GM23338 (cell line): ENCODE measurements at regions not wholly inside any gene's neighbourhood (a gene's known extent, or its start where the extent isn't known, plus 50 kb on each side); places are given as distances from the start of the nearest gene placed in this dataset.

Experiments used
- ATAC-seq: fragments of 200-7000 bp; cut with Tn5 transposase; 3 replicates; pipeline ENCODE4 v1.9.1; 2020
- DNase-seq: peaks from one replicate; pipeline ENCODE4 v3.0.0-alpha.2; 2015; ENCODE audit warnings: low spot score
- H2AFZ ChIP-seq: fragments of 200-600 bp; sonication (generic); 2 replicates; pipeline ENCODE4 v1.8.0; 2016; ENCODE audit warnings: antibody characterized with exemption, mild to moderate bottlenecking, moderate library complexity
- H3F3A ChIP-seq: fragments of 200-600 bp; sonication (generic); replicated peaks from 2 replicates; pipeline ENCODE4 v1.8.0; 2017; ENCODE audit warnings: antibody characterized with exemption, mixed run types, low read depth
- H3K27ac ChIP-seq: fragments of 200-600 bp; sonication (generic); 2 replicates; pipeline ENCODE4 v1.6.1; 2016; ENCODE audit warnings: low read depth
- H3K27me3 ChIP-seq: fragments of 200-600 bp; sonication (generic); 2 replicates; pipeline ENCODE4 v1.8.0; 2016; ENCODE audit warnings: mild to moderate bottlenecking, mixed run types, moderate library complexity; ENCODE audit not compliant: insufficient read depth
- H3K36me3 ChIP-seq: fragments of 200-600 bp; sonication (generic); 2 replicates; pipeline ENCODE4 v1.8.0; 2016; ENCODE audit warnings: mild to moderate bottlenecking; ENCODE audit not compliant: insufficient read depth
- H3K4me1 ChIP-seq: fragments of 200-600 bp; sonication (generic); 2 replicates; pipeline ENCODE4 v1.8.0; 2016; ENCODE audit warnings: mild to moderate bottlenecking, moderate library complexity; ENCODE audit not compliant: insufficient read depth
- H3K4me2 ChIP-seq: fragments of 200-600 bp; sonication (generic); 2 replicates; pipeline ENCODE4 v1.7.1; 2017; ENCODE audit warnings: mixed run types
- H3K4me3 ChIP-seq: fragments of 200-600 bp; sonication (generic); 2 replicates; pipeline ENCODE4 v1.6.1; 2016; ENCODE audit warnings: mixed run types
- H3K79me2 ChIP-seq: fragments of 200-600 bp; sonication (generic); replicated peaks from 2 replicates; pipeline ENCODE4 v1.8.0; 2017; ENCODE audit warnings: mild to moderate bottlenecking; ENCODE audit not compliant: insufficient read depth
- H3K9me2 ChIP-seq: fragments of 200-600 bp; sonication (generic); 2 replicates; pipeline ENCODE4 v1.8.0; 2017; ENCODE audit not compliant: insufficient read depth
- H4K20me1 ChIP-seq: fragments of 200-600 bp; sonication (generic); replicated peaks from 2 replicates; pipeline ENCODE4 v1.8.0; 2017; ENCODE audit warnings: mild to moderate bottlenecking; ENCODE audit not compliant: insufficient read depth
- H3K27ac Mint-ChIP-seq: 2 replicates; pipeline ENCODE4 v1.8.0; 2020; ENCODE audit warnings: inconsistent platforms, mild to moderate bottlenecking, moderate library complexity, mixed read lengths
- H3K27me3 Mint-ChIP-seq: 3 replicates; pipeline ENCODE4 v1.8.0; 2022; ENCODE audit warnings: low read depth, mild to moderate bottlenecking, moderate library complexity, mixed read lengths, inconsistent platforms; ENCODE audit not compliant: insufficient read depth, poor library complexity
- H3K36me3 Mint-ChIP-seq: 3 replicates; pipeline ENCODE4 v1.8.0; 2021; ENCODE audit warnings: low read depth, mild to moderate bottlenecking, inconsistent platforms, moderate library complexity, mixed read lengths
- H3K4me1 Mint-ChIP-seq: 3 replicates; pipeline ENCODE4 v1.8.0; 2020; ENCODE audit warnings: mild to moderate bottlenecking, inconsistent platforms, mixed read lengths
- H3K4me3 Mint-ChIP-seq: 3 replicates; pipeline ENCODE4 v1.8.0; 2021; ENCODE audit warnings: moderate library complexity, mild to moderate bottlenecking, inconsistent platforms, mixed read lengths
- H3K9me3 Mint-ChIP-seq: 3 replicates; pipeline ENCODE4 v1.8.0; 2020; ENCODE audit warnings: moderate library complexity, mild to moderate bottlenecking, inconsistent platforms, mixed read lengths
- EZH2phosphoT487 ChIP-seq: fragments of 200-600 bp; sonication (generic); IDR thresholded peaks from one replicate; pipeline ENCODE4 v1.8.1; 2018; ENCODE audit warnings: antibody characterized with exemption; ENCODE audit not compliant: unreplicated experiment
- JUNB ChIP-seq: IDR thresholded peaks from one replicate; pipeline ENCODE4 v1.6.1; 2016; ENCODE audit warnings: antibody characterized with exemption; ENCODE audit not compliant: unreplicated experiment
- NANOG ChIP-seq: IDR thresholded peaks from 2 replicates; pipeline ENCODE4 v1.6.1; 2016; ENCODE audit warnings: antibody characterized with exemption, borderline replicate concordance
- ZNF114 ChIP-seq: fragments of 250-450 bp; sonication (Bioruptor Pico); IDR thresholded peaks from 2 replicates; pipeline ENCODE4 v1.5.0; 2020; ENCODE audit warnings: mild to moderate bottlenecking, moderate library complexity
- ZNF331 ChIP-seq: fragments of 250-450 bp; sonication (Bioruptor Pico); IDR thresholded peaks from 2 replicates; pipeline ENCODE4 v1.5.0; 2020; ENCODE audit warnings: low read depth, mild to moderate bottlenecking, moderate library complexity
- TF ChIP-seq, protein P1 (sequence below): IDR thresholded peaks from one replicate; pipeline ENCODE4 v1.6.1; 2018; ENCODE audit warnings: antibody characterized with exemption; ENCODE audit not compliant: unreplicated experiment
- TF ChIP-seq, protein P2 (sequence below), 2 experiments: fragments of 200-600 bp in 1 of 2; sonication (generic) in 1 of 2; conservative IDR thresholded peaks; 2 replicates each; pipeline versions ENCODE4 v1.5.1 to v1.6.1; 2016 to 2017; ENCODE audit warnings: antibody characterized with exemption in 2 of 2, low read depth in 2 of 2, mild to moderate bottlenecking in 2 of 2, moderate library complexity in 1 of 2

DNA sequence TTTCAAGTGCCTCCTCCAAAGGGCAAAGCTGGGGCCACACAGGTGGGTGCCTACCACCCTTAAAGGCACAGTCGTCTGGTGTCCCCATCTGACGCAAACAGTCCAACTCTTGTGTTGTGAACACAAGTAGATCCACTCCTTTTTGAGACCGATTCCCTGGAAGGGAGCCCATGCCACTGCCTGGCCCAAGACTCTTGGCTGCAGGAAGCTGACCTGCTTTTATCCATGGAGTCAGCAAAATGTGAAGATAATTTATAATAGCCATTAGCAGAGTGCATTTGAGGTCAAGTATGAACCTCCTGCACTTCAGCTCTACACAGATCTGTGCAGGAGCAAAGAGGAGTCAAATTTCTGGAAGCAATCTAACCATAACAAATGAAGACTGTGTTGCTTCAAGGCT, 68.5 kb downstream of the ADM start:
- Histone ChIP-seq H3K36me3 (no peaks in the 10 kb centered on the region), H4K20me1 (no peaks in the 10 kb centered on the region), H3K4me1 (no peaks in the 10 kb centered on the region), H3K27me3 (no peaks in the 10 kb centered on the region), H3K4me2 (no peak overlapping the region), H3K27ac (no peak overlapping the region), H3F3A (no peaks in the 10 kb centered on the region), H2AFZ (0 out of 2 replicates have a peak overlapping the region, but pooled peaks have one; percentile 63), H3K4me3 (no peak overlapping the region), H3K9me2 (peaks cover 11% of the 10 kb centered on the region), H3K79me2 (no peaks in the 10 kb centered on the region)
- Mint-ChIP-seq H3K4me3 (no peak overlapping the region), H3K27me3 (peaks cover 3% of the 10 kb centered on the region), H3K27ac (no peak overlapping the region), H3K9me3 (peaks cover 8% of the 10 kb centered on the region), H3K36me3 (peaks cover 16% of the 10 kb centered on the region), H3K4me1 (no peaks in the 10 kb centered on the region; the same call in 2 of the 3 replicates)
- TF ChIP-seq JUNB: no peak
- no peak for ATAC-seq
- no peak for DNase-seq

DNA sequence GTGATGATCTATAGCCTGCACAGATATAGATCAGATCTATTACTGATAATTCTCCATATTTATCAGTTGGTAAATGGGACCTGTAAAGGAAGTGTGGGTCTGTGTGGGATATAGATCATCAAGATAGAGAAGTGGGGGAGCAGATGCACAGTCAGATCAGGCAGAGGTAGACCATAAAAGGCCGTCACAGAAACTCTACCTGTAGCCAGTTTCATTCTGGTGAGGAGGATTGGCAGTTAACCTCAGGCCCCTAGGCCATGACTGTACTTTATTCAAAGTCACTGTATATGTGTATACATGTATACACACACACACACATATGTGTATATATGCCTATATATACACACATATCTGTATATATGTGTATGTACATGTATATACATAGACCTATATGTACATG, 69.1 kb downstream of the ADM start:
- Histone ChIP-seq H4K20me1 (no peaks in the 10 kb centered on the region), H3K4me1 (no peaks in the 10 kb centered on the region), H3K27ac (no peak overlapping the region), H2AFZ (no peak overlapping the region), H3K4me2 (no peak overlapping the region), H3K36me3 (no peaks in the 10 kb centered on the region), H3K79me2 (no peaks in the 10 kb centered on the region), H3K27me3 (no peaks in the 10 kb centered on the region), H3K4me3 (no peak overlapping the region), H3F3A (no peaks in the 10 kb centered on the region), H3K9me2 (peaks cover 8% of the 10 kb centered on the region)
- Mint-ChIP-seq H3K4me1 (no peaks in the 10 kb centered on the region; the same call in 2 of the 3 replicates), H3K27ac (no peak overlapping the region), H3K36me3 (peaks cover 16% of the 10 kb centered on the region), H3K4me3 (no peak overlapping the region), H3K27me3 (peaks cover 3% of the 10 kb centered on the region), H3K9me3 (peaks cover 4% of the 10 kb centered on the region)
- DNase-seq: no peak
- ATAC-seq: no peak
- no peak for TF ChIP-seq JUNB
- TF ChIP-seq NANOG: no peak

DNA sequence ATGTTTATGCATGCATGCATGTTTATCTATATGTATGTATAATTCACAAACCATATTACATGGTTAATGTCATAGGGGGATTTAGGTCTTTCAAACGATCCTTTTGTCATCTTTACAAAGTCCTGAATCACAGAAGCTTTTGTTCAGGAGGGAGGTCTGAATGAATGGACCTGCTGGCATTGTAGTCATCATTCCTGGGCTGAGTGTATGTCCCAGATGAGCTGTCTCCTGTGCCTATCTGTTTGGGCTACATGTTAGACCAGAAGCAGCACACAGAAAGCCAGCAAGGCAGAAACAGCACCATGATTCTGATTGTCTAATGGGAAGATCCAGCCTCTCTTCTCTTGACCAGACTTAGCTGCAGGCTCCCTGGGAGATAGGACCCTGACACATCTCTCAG, 69.5 kb downstream of the ADM start:
- H3K4me2 ChIP-seq: no peak overlapping the region
- no peak overlapping the region for H3K4me3 Mint-ChIP-seq
- DNase-seq (no peak), ATAC-seq (no peak)
- no peaks in the 10 kb centered on the region for H3K79me2 ChIP-seq
- H3K4me1 Mint-ChIP-seq: no peaks in the 10 kb centered on the region; the same call in 2 of the 3 replicates
- no peak overlapping the region for H3K27ac ChIP-seq
- no peak overlapping the region for H3K4me3 ChIP-seq
- peaks cover 3% of the 10 kb centered on the region for H3K9me3 Mint-ChIP-seq
- peaks cover 7% of the 10 kb centered on the region for H3K9me2 ChIP-seq
- H3K27me3 Mint-ChIP-seq: peaks cover 3% of the 10 kb centered on the region
- H3K27me3 ChIP-seq: no peaks in the 10 kb centered on the region
- no peak overlapping the region for H3K27ac Mint-ChIP-seq
- no peaks in the 10 kb centered on the region for H4K20me1 ChIP-seq
- no peaks in the 10 kb centered on the region for H3K4me1 ChIP-seq
- no peaks in the 10 kb centered on the region for H3K36me3 ChIP-seq
- no peaks in the 10 kb centered on the region for H3F3A ChIP-seq
- H2AFZ ChIP-seq: no peak overlapping the region
- peaks cover 16% of the 10 kb centered on the region for H3K36me3 Mint-ChIP-seq
- TF ChIP-seq, protein P1, sequence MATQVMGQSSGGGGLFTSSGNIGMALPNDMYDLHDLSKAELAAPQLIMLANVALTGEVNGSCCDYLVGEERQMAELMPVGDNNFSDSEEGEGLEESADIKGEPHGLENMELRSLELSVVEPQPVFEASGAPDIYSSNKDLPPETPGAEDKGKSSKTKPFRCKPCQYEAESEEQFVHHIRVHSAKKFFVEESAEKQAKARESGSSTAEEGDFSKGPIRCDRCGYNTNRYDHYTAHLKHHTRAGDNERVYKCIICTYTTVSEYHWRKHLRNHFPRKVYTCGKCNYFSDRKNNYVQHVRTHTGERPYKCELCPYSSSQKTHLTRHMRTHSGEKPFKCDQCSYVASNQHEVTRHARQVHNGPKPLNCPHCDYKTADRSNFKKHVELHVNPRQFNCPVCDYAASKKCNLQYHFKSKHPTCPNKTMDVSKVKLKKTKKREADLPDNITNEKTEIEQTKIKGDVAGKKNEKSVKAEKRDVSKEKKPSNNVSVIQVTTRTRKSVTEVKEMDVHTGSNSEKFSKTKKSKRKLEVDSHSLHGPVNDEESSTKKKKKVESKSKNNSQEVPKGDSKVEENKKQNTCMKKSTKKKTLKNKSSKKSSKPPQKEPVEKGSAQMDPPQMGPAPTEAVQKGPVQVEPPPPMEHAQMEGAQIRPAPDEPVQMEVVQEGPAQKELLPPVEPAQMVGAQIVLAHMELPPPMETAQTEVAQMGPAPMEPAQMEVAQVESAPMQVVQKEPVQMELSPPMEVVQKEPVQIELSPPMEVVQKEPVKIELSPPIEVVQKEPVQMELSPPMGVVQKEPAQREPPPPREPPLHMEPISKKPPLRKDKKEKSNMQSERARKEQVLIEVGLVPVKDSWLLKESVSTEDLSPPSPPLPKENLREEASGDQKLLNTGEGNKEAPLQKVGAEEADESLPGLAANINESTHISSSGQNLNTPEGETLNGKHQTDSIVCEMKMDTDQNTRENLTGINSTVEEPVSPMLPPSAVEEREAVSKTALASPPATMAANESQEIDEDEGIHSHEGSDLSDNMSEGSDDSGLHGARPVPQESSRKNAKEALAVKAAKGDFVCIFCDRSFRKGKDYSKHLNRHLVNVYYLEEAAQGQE: no peak
- no peak for TF ChIP-seq JUNB
- TF ChIP-seq, protein P2, sequence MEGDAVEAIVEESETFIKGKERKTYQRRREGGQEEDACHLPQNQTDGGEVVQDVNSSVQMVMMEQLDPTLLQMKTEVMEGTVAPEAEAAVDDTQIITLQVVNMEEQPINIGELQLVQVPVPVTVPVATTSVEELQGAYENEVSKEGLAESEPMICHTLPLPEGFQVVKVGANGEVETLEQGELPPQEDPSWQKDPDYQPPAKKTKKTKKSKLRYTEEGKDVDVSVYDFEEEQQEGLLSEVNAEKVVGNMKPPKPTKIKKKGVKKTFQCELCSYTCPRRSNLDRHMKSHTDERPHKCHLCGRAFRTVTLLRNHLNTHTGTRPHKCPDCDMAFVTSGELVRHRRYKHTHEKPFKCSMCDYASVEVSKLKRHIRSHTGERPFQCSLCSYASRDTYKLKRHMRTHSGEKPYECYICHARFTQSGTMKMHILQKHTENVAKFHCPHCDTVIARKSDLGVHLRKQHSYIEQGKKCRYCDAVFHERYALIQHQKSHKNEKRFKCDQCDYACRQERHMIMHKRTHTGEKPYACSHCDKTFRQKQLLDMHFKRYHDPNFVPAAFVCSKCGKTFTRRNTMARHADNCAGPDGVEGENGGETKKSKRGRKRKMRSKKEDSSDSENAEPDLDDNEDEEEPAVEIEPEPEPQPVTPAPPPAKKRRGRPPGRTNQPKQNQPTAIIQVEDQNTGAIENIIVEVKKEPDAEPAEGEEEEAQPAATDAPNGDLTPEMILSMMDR (conservative IDR thresholded peaks at IDR 0.05; ENCODE audit: low read depth in 2 of 2): no peak
- no peak for TF ChIP-seq NANOG
- TF ChIP-seq EZH2phosphoT487: no peak
- no peak for TF ChIP-seq ZNF331 (CRISPR knock-in tag)
- TF ChIP-seq ZNF114 (CRISPR knock-in tag): no peak
